ENCODE measurements at regions not wholly inside any gene's neighbourhood (a gene's known extent, or its start where the extent isn't known, plus 50 kb on each side); places are given as distances from the start of the nearest gene placed in this dataset.
"Not testable (repeated sequence)": the region's sequence is repeated elsewhere in the genome, so short reads cannot be mapped to it uniquely, and the experiment has no call there.

GRCh38 chr16:18148132-18148531, 188.4 kb downstream of the NPIPA8 start:
- DNase-seq (ENCODE audit: low spot score): not testable (repeated sequence)

GRCh38 chr16:18146601-18147142, 189.9 kb downstream of the NPIPA8 start:
- not testable (repeated sequence) for DNase-seq (ENCODE audit: low spot score)

GRCh38 chr16:18142066-18142465, 194.5 kb downstream of the NPIPA8 start:
- not testable (repeated sequence) for DNase-seq (ENCODE audit: low spot score)

GRCh38 chr16:18136288-18136687, 200.2 kb downstream of the NPIPA8 start:
- DNase-seq (ENCODE audit: low spot score): not testable (repeated sequence)

- not testable (repeated sequence) for DNase-seq (ENCODE audit: low spot score)
Measured at GRCh38 chr16:18135024-18135423, 201.5 kb downstream of the NPIPA8 start.

- DNase-seq (ENCODE audit: low spot score): not testable (repeated sequence)
Measured at GRCh38 chr16:18131587-18131986, 204.9 kb downstream of the NPIPA8 start.

- not testable (repeated sequence) for DNase-seq (ENCODE audit: low spot score)
Measured at GRCh38 chr16:18130478-18131120, 205.9 kb downstream of the NPIPA8 start.

- not testable (repeated sequence) for DNase-seq (ENCODE audit: low spot score)
Measured at GRCh38 chr16:18127033-18127432, 209.5 kb downstream of the NPIPA8 start.

- DNase-seq (ENCODE audit: low spot score): peak; percentile 0
Measured at GRCh38 chr16:18119092-18119491, 217.4 kb downstream of the NPIPA8 start.

GRCh38 chr16:18118684-18119083, 217.9 kb downstream of the NPIPA8 start:
- not testable (repeated sequence) for DNase-seq (ENCODE audit: low spot score)

GRCh38 chr16:18118071-18118470, 218.5 kb downstream of the NPIPA8 start:
- DNase-seq (ENCODE audit: low spot score): not testable (repeated sequence)

GRCh38 chr16:18104412-18104811, 232.1 kb downstream of the NPIPA8 start:
- DNase-seq (ENCODE audit: low spot score): not testable (repeated sequence)

- DNase-seq (ENCODE audit: low spot score): not testable (repeated sequence)
Measured at GRCh38 chr16:18101077-18101476, 235.5 kb downstream of the NPIPA8 start.

- DNase-seq (ENCODE audit: low spot score): not testable (repeated sequence)
Measured at GRCh38 chr16:18092605-18093004, 243.9 kb downstream of the NPIPA8 start.

- not testable (repeated sequence) for DNase-seq (ENCODE audit: low spot score)
Measured at GRCh38 chr16:18080658-18081363, 255.7 kb downstream of the NPIPA8 start.

- DNase-seq (ENCODE audit: low spot score): not testable (repeated sequence)
Measured at GRCh38 chr16:18077910-18078309, 258.6 kb downstream of the NPIPA8 start.

GRCh38 chr16:18072161-18072560, 264.4 kb downstream of the NPIPA8 start:
- DNase-seq (ENCODE audit: low spot score): no peak

GRCh38 chr16:18069683-18070082, 266.9 kb downstream of the NPIPA8 start:
- no peak for DNase-seq (ENCODE audit: low spot score)

GRCh38 chr16:18068477-18068876, 268.1 kb downstream of the NPIPA8 start:
- no peak for DNase-seq (ENCODE audit: low spot score)

GRCh38 chr16:18062713-18063112, 273.8 kb downstream of the NPIPA8 start:
- DNase-seq (ENCODE audit: low spot score): no peak

- DNase-seq (ENCODE audit: low spot score): no peak
Measured at GRCh38 chr16:18060351-18060750, 276.2 kb downstream of the NPIPA8 start.

- DNase-seq (ENCODE audit: low spot score): no peak
Measured at GRCh38 chr16:18059577-18059976, 277.0 kb downstream of the NPIPA8 start.

- DNase-seq (ENCODE audit: low spot score): no peak
Measured at GRCh38 chr16:18059089-18059488, 277.4 kb downstream of the NPIPA8 start.
